ENCODE measurements at regions not wholly inside any gene's neighbourhood (a gene's known extent, or its start where the extent isn't known, plus 50 kb on each side); places are given as distances from the start of the nearest gene placed in this dataset.

- DNase-seq, result no peak
Observed at GRCh38 chr5:67978171-67978570, 237.4 kb upstream of the PIK3R1 start.

GRCh38 chr5:67976891-67977601 lies 238.5 kb upstream of the PIK3R1 start:
- DNase-seq, result no peak

- no peak for DNase-seq
Observed at GRCh38 chr5:67976181-67976580, 239.4 kb upstream of the PIK3R1 start.

- DNase-seq, result no peak
Observed at GRCh38 chr5:67974471-67974870, 241.1 kb upstream of the PIK3R1 start.

GRCh38 chr5:67974054-67974453 lies 241.5 kb upstream of the PIK3R1 start:
- no peak for DNase-seq

- DNase-seq, result no peak
Observed at GRCh38 chr5:67971971-67972821, 243.4 kb upstream of the PIK3R1 start.

- DNase-seq, result no peak
Observed at GRCh38 chr5:67971223-67971830, 244.2 kb upstream of the PIK3R1 start.

- DNase-seq, result no peak
Observed at GRCh38 chr5:67969631-67970030, 245.9 kb upstream of the PIK3R1 start.

GRCh38 chr5:67969176-67969575 lies 246.4 kb upstream of the PIK3R1 start:
- no peak for DNase-seq

- DNase-seq, result no peak
Observed at GRCh38 chr5:67966712-67967111, 248.8 kb upstream of the PIK3R1 start.

- no peak for DNase-seq
Observed at GRCh38 chr5:67964619-67965018, 250.9 kb upstream of the PIK3R1 start.

- no peak for DNase-seq
Observed at GRCh38 chr5:67963789-67964519, 251.6 kb upstream of the PIK3R1 start.

GRCh38 chr5:67960939-67961338 lies 254.6 kb upstream of the PIK3R1 start:
- DNase-seq, result no peak

GRCh38 chr5:67957374-67957773 lies 258.2 kb upstream of the PIK3R1 start:
- no peak for DNase-seq

GRCh38 chr5:67954351-67954750 lies 261.2 kb upstream of the PIK3R1 start:
- DNase-seq, result no peak

- DNase-seq, result no peak
Observed at GRCh38 chr5:67942421-67942820, 273.1 kb upstream of the PIK3R1 start.

GRCh38 chr5:67941614-67942401 lies 273.7 kb upstream of the PIK3R1 start:
- DNase-seq, result no peak

GRCh38 chr5:67935908-67936566 lies 279.5 kb upstream of the PIK3R1 start:
- DNase-seq, result no peak

GRCh38 chr5:67934976-67935375 lies 280.6 kb upstream of the PIK3R1 start:
- DNase-seq, result no peak

- no peak for DNase-seq
Observed at GRCh38 chr5:67925511-67925910, 290.0 kb upstream of the PIK3R1 start.

GRCh38 chr5:67921004-67921601 lies 294.5 kb upstream of the PIK3R1 start:
- DNase-seq, result no peak

All from SHP77 (cell line).